ENCODE measurements at regions not wholly inside any gene's neighbourhood (a gene's known extent, or its start where the extent isn't known, plus 50 kb on each side); places are given as distances from the start of the nearest gene placed in this dataset.

- TF ChIP-seq SUPT20H (IDR thresholded peaks at IDR 0.05; ENCODE audit: borderline replicate concordance, control insufficient read depth, low read depth, low read length): no peak
- no peak for TF ChIP-seq RAD21 (IDR thresholded peaks at IDR 0.05; ENCODE audit: insufficient read depth, low read depth, low read length)
- no peak for TF ChIP-seq IKZF2 (IDR thresholded peaks at IDR 0.05)
- no peak for TF ChIP-seq BCLAF1 (IDR thresholded peaks at IDR 0.05)
- TF ChIP-seq KDM1A (IDR thresholded peaks at IDR 0.05; ENCODE audit: borderline replicate concordance): no peak
- TF ChIP-seq RAD51 (IDR thresholded peaks at IDR 0.05): no peak
- no peak for TF ChIP-seq KLF5 (IDR thresholded peaks at IDR 0.05; ENCODE audit: partially characterized antibody)
Observed at GRCh38 chr9:28656727-28657126, 1083.4 kb upstream of the C9orf72 start (continued).

GRCh38 chr9:28661853-28662252 lies 1088.6 kb upstream of the C9orf72 start:
- H3K4me2 ChIP-seq (ENCODE audit: control insufficient read depth, insufficient read depth): no peak overlapping the region
- DNase-seq (ENCODE audit: low read depth, low spot score) (no peak), ATAC-seq (no peak), FAIRE-seq (no peak)
- no peaks in the 10 kb centered on the region for H3K79me2 ChIP-seq (ENCODE audit: control insufficient read depth, insufficient read depth, low read length)
- intact Hi-C loops (cut with micrococcal nuclease; ENCODE audit: unreplicated experiment) (no loop called here), in situ Hi-C loops (cut with MboI) (no loop called here)
- no peaks in the 10 kb centered on the region for H3K9me3 ChIP-seq (replicated peaks; ENCODE audit: control insufficient read depth, insufficient read depth, low read length)
- RAD21 ChIA-PET (ENCODE audit: unreplicated experiment): no interaction called here
- SMC1A ChIA-PET (ENCODE audit: uncharacterized antibody, unreplicated experiment): no interaction called here
- POLR2A ChIA-PET: no interaction called here
- H3K9ac ChIP-seq (ENCODE audit: control insufficient read depth, insufficient read depth, low read length): no peak overlapping the region
- H3K4me1 ChIP-seq (ENCODE audit: control insufficient read depth, insufficient read depth, low read length): no peaks in the 10 kb centered on the region
- CTCF ChIA-PET: no interaction called here
- H3K27ac ChIP-seq (ENCODE audit: control insufficient read depth, insufficient read depth): no peak overlapping the region
- BruUV-seq (replicated peaks): no TSS peak
- H3K36me3 ChIP-seq (ENCODE audit: control insufficient read depth in 2 of 2, insufficient read depth in 2 of 2, low read length in 1 of 2): no peaks in the 10 kb centered on the region
- no peaks in the 10 kb centered on the region for H3K27me3 ChIP-seq (replicated peaks in 1 of 2; ENCODE audit: control insufficient read depth in 2 of 2, insufficient read depth in 2 of 2, low read length in 1 of 2)
- TF ChIP-seq STAT3 (IDR thresholded peaks at IDR 0.05; ENCODE audit: low read depth, low read length): no peak
- TF ChIP-seq DPF2 (IDR thresholded peaks at IDR 0.05): no peak
- TF ChIP-seq SMAD5 (IDR thresholded peaks at IDR 0.05; ENCODE audit: low read depth): no peak
- TF ChIP-seq SREBF1 (IDR thresholded peaks at IDR 0.05; ENCODE audit: low read length): no peak
- 15% methylated on average over 3 of the region's 3 CpGs for WGBS (ENCODE audit: insufficient coverage, insufficient replicate concordance, low lambda C conversion rate, missing lambda C conversion rate)
- no peak overlapping the region for H2AFZ ChIP-seq (ENCODE audit: control insufficient read depth, low read depth, low read length)
- no peak overlapping the region for H3K4me3 ChIP-seq
- no peaks in the 10 kb centered on the region for H4K20me1 ChIP-seq (ENCODE audit: control insufficient read depth, insufficient read depth)
